SK-N-SH (cell line): ENCODE measurements at regions not wholly inside any gene's neighbourhood (a gene's known extent, or its start where the extent isn't known, plus 50 kb on each side); places are given as distances from the start of the nearest gene placed in this dataset.

Source experiments
- CTCF ChIA-PET: fragments of 300-600, 350-600 bp; formaldehyde crosslinking; extraction: SDS; loops from one replicate; lab custom pipeline; 2021; lab: Yijun Ruan, JAX
- POLR2A ChIA-PET: fragments of 350-600 bp; sonication (Branson Sonifier 250); formaldehyde crosslinking; extraction: SDS; loops from one replicate; lab custom pipeline; 2020; ENCODE audit warnings: antibody characterized with exemption, inconsistent platforms; lab: Yijun Ruan, JAX
- DNase-seq: peaks from one replicate; pipeline ENCODE4 v3.0.0; 2012
- H2AFZ ChIP-seq: fragments of 200-600 bp; sonication (generic); 2 replicates; pipeline ENCODE4 v1.8.1; 2016; ENCODE audit warnings: antibody characterized with exemption, mild to moderate bottlenecking, low read depth
- H3F3A ChIP-seq: fragments of 200-600 bp; sonication (generic); replicated peaks from 2 replicates; pipeline ENCODE3; 2016; ENCODE audit warnings: antibody characterized with exemption, mild to moderate bottlenecking; ENCODE audit not compliant: insufficient read depth
- H3K27ac ChIP-seq, 2 experiments: fragments of 200-500 bp in 1 of 2; fragments of 200-600 bp in 1 of 2; sonication (Bioruptor generic) in 1 of 2; sonication (generic), shearing (Covaris generic) in 1 of 2; 2 replicates each; pipeline versions ENCODE4 v1.5.1 to v1.6.1; 2014 to 2016; ENCODE audit warnings: low read depth in 2 of 2, inconsistent platforms in 1 of 2, low read length in 1 of 2, mild to moderate bottlenecking in 1 of 2, mixed read lengths in 1 of 2
- H3K27me3 ChIP-seq: fragments of 200-600 bp; sonication (generic), shearing (Covaris generic); 2 replicates; pipeline ENCODE4 v1.6.1; 2016; ENCODE audit warnings: mixed run types; ENCODE audit not compliant: insufficient read depth
- H3K36me3 ChIP-seq, 2 experiments: fragments of 200-500 bp in 1 of 2; fragments of 200-600 bp in 1 of 2; sonication (Bioruptor generic) in 1 of 2; sonication (generic) in 1 of 2; replicated peaks in 1 of 2; 2 replicates each; pipeline versions ENCODE3 to v1.5.1; 2014 to 2016; ENCODE audit warnings: low read length in 1 of 2, mild to moderate bottlenecking in 1 of 2; ENCODE audit not compliant: insufficient read depth in 2 of 2, control insufficient read depth in 1 of 2
- H3K4me1 ChIP-seq, 2 experiments: fragments of 200-500 bp in 1 of 2; fragments of 200-600 bp in 1 of 2; sonication (Bioruptor generic) in 1 of 2; sonication (generic), shearing (Covaris generic) in 1 of 2; 2 replicates each; pipeline versions ENCODE4 v1.5.1 to v1.6.1; 2014 to 2016; ENCODE audit warnings: low read depth in 1 of 2, low read length in 1 of 2, mixed run types in 1 of 2; ENCODE audit not compliant: insufficient read depth in 2 of 2, control insufficient read depth in 1 of 2
- H3K4me2 ChIP-seq: fragments of 200-600 bp; sonication (generic), shearing (Covaris generic); 2 replicates; pipeline ENCODE4 v1.6.1; 2017; ENCODE audit warnings: mixed run types
- H3K4me3 ChIP-seq, 2 experiments: fragments of 200-500 bp in 1 of 2; fragments of 200-600 bp in 1 of 2; sonication (Bioruptor generic) in 1 of 2; sonication (generic), shearing (Covaris generic) in 1 of 2; 2 replicates each; pipeline versions ENCODE4 v1.5.1 to v1.8.1; 2014 to 2016; ENCODE audit warnings: low read depth in 2 of 2, inconsistent platforms in 1 of 2, low read length in 1 of 2, mild to moderate bottlenecking in 1 of 2, mixed read lengths in 1 of 2, moderate library complexity in 1 of 2
- H3K79me2 ChIP-seq: fragments of 200-600 bp; sonication (generic); 2 replicates; pipeline ENCODE4 v1.8.1; 2017; ENCODE audit warnings: mild to moderate bottlenecking; ENCODE audit not compliant: insufficient read depth
- H3K9ac ChIP-seq: fragments of 200-600 bp; sonication (generic); 2 replicates; pipeline ENCODE4 v1.6.1; 2017; ENCODE audit warnings: mixed run types
- H3K9me2 ChIP-seq: fragments of 200-600 bp; sonication (generic); 2 replicates; pipeline ENCODE4 v1.6.1; 2017; ENCODE audit warnings: mixed run types
- H3K9me3 ChIP-seq: fragments of 200-600 bp; sonication (generic); 2 replicates; pipeline ENCODE4 v1.6.1; 2017; ENCODE audit warnings: mixed run types, mild to moderate bottlenecking, moderate library complexity
- H4K20me1 ChIP-seq: fragments of 200-600 bp; sonication (generic); 2 replicates; pipeline ENCODE4 v1.6.1; 2017; ENCODE audit warnings: mild to moderate bottlenecking, mixed run types; ENCODE audit not compliant: insufficient read depth
- ELF1 ChIP-seq: IDR thresholded peaks from 2 replicates; pipeline ENCODE4 v1.4.0; 2012
- EP300 ChIP-seq, 2 experiments: IDR thresholded peaks; 2 replicates each; pipeline versions ENCODE4 v1.4.0 to v1.6.1; 2012; ENCODE audit warnings: borderline replicate concordance in 1 of 2, low read depth in 1 of 2, low read length in 1 of 2
- EZH2phosphoT487 ChIP-seq: fragments of 200-600 bp; sonication (generic); IDR thresholded peaks from 2 replicates; pipeline ENCODE4 v1.6.1; 2017; ENCODE audit warnings: low read depth, mixed run types, mild to moderate bottlenecking, antibody characterized with exemption, moderate library complexity, borderline replicate concordance
- FOSL2 ChIP-seq: IDR thresholded peaks from 2 replicates; pipeline ENCODE4 v1.4.0; 2012; ENCODE audit warnings: low read depth, mild to moderate bottlenecking, moderate library complexity, borderline replicate concordance
- GABPA ChIP-seq: IDR thresholded peaks from 2 replicates; pipeline ENCODE4 v1.4.0; 2012; ENCODE audit warnings: low read depth, mild to moderate bottlenecking
- GATA2 ChIP-seq: sonication (generic); formaldehyde crosslinking; IDR thresholded peaks from 2 replicates; pipeline ENCODE4 v1.5.0; 2020; ENCODE audit warnings: mild to moderate bottlenecking, missing genetic modification reagents
- JUND ChIP-seq: IDR thresholded peaks from 2 replicates; pipeline ENCODE4 v1.4.0; 2012
- MEF2A ChIP-seq: IDR thresholded peaks from 2 replicates; pipeline ENCODE4 v1.4.0; 2012; ENCODE audit warnings: low read depth, borderline replicate concordance
- NFIC ChIP-seq: IDR thresholded peaks from 2 replicates; pipeline ENCODE4 v1.4.0; 2012; ENCODE audit warnings: borderline replicate concordance
- NRF1 ChIP-seq: IDR thresholded peaks from 2 replicates; pipeline ENCODE4 v1.6.1; 2012; ENCODE audit warnings: low read depth, mild to moderate bottlenecking, low read length
- POLR2AphosphoS5 ChIP-seq: IDR thresholded peaks from 2 replicates; pipeline ENCODE4 v1.6.1; 2012; ENCODE audit warnings: low read depth, low read length
- RCOR1 ChIP-seq: fragments of 150-350 bp; IDR thresholded peaks from 2 replicates; pipeline ENCODE4 v1.6.1; 2017; ENCODE audit warnings: antibody characterized with exemption, low read length
- SIN3A ChIP-seq: IDR thresholded peaks from 2 replicates; pipeline ENCODE4 v1.6.1; 2012; ENCODE audit warnings: low read depth, mild to moderate bottlenecking, low read length, moderate library complexity, borderline replicate concordance
- SMC3 ChIP-seq: IDR thresholded peaks from 2 replicates; pipeline ENCODE4 v1.6.1; 2012; ENCODE audit warnings: low read depth, low read length, improper control_type of control experiment
- TCF12 ChIP-seq: IDR thresholded peaks from 2 replicates; pipeline ENCODE4 v1.4.0; 2012
- WGBS: methylation state at CpG from one replicate; pipeline ENCODE4 v1.1.6; 2017; ENCODE audit warnings: low lambda C conversion rate; 5-methylcytosine and 5-hydroxymethylcytosine counted together
- TF ChIP-seq, protein P1 (sequence below): IDR thresholded peaks from 2 replicates; pipeline ENCODE4 v1.4.0; 2012; ENCODE audit warnings: low read depth, borderline replicate concordance
- TF ChIP-seq, protein P2 (sequence below): fragments of 150-350 bp; IDR thresholded peaks from 2 replicates; pipeline ENCODE4 v1.6.1; 2017; ENCODE audit warnings: antibody characterized with exemption, low read length, low read depth, borderline replicate concordance
- TF ChIP-seq, protein P3 (sequence below): fragments of 200-600 bp; sonication (generic); IDR thresholded peaks from 2 replicates; pipeline ENCODE4 v1.6.1; 2017; ENCODE audit warnings: antibody characterized with exemption, mild to moderate bottlenecking, moderate library complexity
- TF ChIP-seq, protein P4 (sequence below): IDR thresholded peaks from 2 replicates; pipeline ENCODE4 v1.6.1; 2012; ENCODE audit warnings: mild to moderate bottlenecking, low read depth, low read length, moderate library complexity

DNA sequence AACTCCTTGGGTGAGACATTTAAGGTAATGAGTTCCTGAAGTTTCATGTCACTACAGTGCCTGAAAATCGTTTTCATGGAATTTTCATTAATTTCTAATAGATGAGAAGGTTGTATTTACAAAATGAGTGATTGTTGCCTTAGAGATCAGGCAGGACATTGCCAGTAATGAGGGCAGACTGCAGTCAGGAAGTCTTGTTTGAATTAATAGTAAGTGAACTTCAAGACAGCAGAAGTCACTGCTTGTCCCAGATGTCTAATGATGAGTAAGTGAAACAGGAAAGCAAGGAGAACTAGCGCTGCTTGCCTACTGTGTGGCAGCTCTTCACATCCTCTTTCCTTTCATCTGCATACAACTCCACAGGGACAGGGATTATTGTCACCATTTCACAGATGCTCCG, 237.4 kb downstream of the BAMBI start:
- Histone ChIP-seq H3K9ac (no peak overlapping the region; the same call in 1 of the 2 replicates), H3K27me3 (no peaks in the 10 kb centered on the region), H3K4me2 (no peak overlapping the region), H3K79me2 (no peaks in the 10 kb centered on the region), H3F3A (peaks cover 9% of the 10 kb centered on the region), H3K9me3 (no peaks in the 10 kb centered on the region), H2AFZ (no peak overlapping the region), H4K20me1 (no peaks in the 10 kb centered on the region), H3K36me3 (no peaks in the 10 kb centered on the region), H3K9me2 (no peaks in the 10 kb centered on the region), H3K4me3 (no peak overlapping the region), H3K4me1 (no peaks in the 10 kb centered on the region), H3K27ac (no peak overlapping the region)
- TF ChIP-seq MEF2A (no peak), RCOR1 (no peak), GATA2 (CRISPR knock-in tag) (no peak), NRF1 (no peak), JUND (no peak), FOSL2 (no peak)
- TF ChIP-seq, protein P1, sequence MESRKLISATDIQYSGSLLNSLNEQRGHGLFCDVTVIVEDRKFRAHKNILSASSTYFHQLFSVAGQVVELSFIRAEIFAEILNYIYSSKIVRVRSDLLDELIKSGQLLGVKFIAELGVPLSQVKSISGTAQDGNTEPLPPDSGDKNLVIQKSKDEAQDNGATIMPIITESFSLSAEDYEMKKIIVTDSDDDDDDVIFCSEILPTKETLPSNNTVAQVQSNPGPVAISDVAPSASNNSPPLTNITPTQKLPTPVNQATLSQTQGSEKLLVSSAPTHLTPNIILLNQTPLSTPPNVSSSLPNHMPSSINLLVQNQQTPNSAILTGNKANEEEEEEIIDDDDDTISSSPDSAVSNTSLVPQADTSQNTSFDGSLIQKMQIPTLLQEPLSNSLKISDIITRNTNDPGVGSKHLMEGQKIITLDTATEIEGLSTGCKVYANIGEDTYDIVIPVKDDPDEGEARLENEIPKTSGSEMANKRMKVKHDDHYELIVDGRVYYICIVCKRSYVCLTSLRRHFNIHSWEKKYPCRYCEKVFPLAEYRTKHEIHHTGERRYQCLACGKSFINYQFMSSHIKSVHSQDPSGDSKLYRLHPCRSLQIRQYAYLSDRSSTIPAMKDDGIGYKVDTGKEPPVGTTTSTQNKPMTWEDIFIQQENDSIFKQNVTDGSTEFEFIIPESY: no peak
- 38% methylated on average over 3 of the region's 3 CpGs for WGBS
- ChIA-PET POLR2A (no interaction called here), CTCF (no interaction called here)
- no peak for DNase-seq

DNA sequence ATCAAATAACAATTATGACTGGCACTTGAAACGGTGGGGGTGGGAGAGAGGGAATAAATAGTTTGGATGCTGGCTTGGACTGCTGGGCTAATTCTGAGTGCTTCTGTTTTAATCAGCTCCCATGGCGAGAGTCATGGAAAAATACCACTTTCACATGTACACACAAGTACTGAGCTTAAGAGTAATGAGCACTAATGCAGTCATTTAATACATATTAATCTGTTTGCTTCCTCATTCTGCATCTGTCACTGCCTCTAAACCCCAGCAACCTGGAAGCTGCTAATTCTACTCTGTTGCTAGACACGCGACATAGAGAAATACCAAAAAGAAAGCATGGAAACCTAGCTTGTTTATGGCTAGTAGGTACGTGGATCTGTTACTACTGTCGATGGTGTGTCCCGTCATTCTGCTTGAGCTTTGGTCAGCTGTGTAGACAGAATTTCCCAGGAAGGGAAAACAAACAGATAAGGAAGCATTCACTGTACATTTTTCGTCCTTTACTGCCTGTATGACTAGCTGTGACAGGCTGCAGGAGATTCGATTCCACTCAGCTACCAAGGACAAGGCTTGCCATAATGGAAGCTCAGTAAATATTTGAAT, 238.8 kb downstream of the BAMBI start:
- WGBS: 72% methylated on average over 9 of the region's 9 CpGs
- Histone ChIP-seq H3F3A (peaks cover 5% of the 10 kb centered on the region), H3K9ac (no peak overlapping the region), H3K9me2 (no peaks in the 10 kb centered on the region), H3K27me3 (no peaks in the 10 kb centered on the region), H3K27ac (no peak overlapping the region), H2AFZ (no peak overlapping the region), H3K4me3 (no peak overlapping the region), H3K36me3 (no peaks in the 10 kb centered on the region), H3K9me3 (no peaks in the 10 kb centered on the region), H3K79me2 (no peaks in the 10 kb centered on the region), H4K20me1 (no peaks in the 10 kb centered on the region), H3K4me1 (no peaks in the 10 kb centered on the region), H3K4me2 (no peak overlapping the region)
- CTCF ChIA-PET: interaction anchor here (0.6 to 1.5 kb wide), 4 partner anchors 9 to 164 kb away, joined by 3 to 4 read pairs (median 3); no protein-coding TSS in a partner anchor
- TF ChIP-seq GATA2 (CRISPR knock-in tag) (no peak), SMC3 (no peak), NFIC (no peak), EP300 (IDR thresholded peaks at IDR 0.05; ENCODE audit: borderline replicate concordance in 1 of 2, low read depth in 1 of 2, low read length in 1 of 2) (no peak), ELF1 (no peak), SIN3A (no peak), TCF12 (no peak), NRF1 (no peak), POLR2AphosphoS5 (no peak), EZH2phosphoT487 (no peak), GABPA (no peak)
- TF ChIP-seq, protein P2, sequence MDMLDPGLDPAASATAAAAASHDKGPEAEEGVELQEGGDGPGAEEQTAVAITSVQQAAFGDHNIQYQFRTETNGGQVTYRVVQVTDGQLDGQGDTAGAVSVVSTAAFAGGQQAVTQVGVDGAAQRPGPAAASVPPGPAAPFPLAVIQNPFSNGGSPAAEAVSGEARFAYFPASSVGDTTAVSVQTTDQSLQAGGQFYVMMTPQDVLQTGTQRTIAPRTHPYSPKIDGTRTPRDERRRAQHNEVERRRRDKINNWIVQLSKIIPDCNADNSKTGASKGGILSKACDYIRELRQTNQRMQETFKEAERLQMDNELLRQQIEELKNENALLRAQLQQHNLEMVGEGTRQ: no peak
- TF ChIP-seq, protein P3, sequence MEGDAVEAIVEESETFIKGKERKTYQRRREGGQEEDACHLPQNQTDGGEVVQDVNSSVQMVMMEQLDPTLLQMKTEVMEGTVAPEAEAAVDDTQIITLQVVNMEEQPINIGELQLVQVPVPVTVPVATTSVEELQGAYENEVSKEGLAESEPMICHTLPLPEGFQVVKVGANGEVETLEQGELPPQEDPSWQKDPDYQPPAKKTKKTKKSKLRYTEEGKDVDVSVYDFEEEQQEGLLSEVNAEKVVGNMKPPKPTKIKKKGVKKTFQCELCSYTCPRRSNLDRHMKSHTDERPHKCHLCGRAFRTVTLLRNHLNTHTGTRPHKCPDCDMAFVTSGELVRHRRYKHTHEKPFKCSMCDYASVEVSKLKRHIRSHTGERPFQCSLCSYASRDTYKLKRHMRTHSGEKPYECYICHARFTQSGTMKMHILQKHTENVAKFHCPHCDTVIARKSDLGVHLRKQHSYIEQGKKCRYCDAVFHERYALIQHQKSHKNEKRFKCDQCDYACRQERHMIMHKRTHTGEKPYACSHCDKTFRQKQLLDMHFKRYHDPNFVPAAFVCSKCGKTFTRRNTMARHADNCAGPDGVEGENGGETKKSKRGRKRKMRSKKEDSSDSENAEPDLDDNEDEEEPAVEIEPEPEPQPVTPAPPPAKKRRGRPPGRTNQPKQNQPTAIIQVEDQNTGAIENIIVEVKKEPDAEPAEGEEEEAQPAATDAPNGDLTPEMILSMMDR: no peak
- TF ChIP-seq, protein P4, sequence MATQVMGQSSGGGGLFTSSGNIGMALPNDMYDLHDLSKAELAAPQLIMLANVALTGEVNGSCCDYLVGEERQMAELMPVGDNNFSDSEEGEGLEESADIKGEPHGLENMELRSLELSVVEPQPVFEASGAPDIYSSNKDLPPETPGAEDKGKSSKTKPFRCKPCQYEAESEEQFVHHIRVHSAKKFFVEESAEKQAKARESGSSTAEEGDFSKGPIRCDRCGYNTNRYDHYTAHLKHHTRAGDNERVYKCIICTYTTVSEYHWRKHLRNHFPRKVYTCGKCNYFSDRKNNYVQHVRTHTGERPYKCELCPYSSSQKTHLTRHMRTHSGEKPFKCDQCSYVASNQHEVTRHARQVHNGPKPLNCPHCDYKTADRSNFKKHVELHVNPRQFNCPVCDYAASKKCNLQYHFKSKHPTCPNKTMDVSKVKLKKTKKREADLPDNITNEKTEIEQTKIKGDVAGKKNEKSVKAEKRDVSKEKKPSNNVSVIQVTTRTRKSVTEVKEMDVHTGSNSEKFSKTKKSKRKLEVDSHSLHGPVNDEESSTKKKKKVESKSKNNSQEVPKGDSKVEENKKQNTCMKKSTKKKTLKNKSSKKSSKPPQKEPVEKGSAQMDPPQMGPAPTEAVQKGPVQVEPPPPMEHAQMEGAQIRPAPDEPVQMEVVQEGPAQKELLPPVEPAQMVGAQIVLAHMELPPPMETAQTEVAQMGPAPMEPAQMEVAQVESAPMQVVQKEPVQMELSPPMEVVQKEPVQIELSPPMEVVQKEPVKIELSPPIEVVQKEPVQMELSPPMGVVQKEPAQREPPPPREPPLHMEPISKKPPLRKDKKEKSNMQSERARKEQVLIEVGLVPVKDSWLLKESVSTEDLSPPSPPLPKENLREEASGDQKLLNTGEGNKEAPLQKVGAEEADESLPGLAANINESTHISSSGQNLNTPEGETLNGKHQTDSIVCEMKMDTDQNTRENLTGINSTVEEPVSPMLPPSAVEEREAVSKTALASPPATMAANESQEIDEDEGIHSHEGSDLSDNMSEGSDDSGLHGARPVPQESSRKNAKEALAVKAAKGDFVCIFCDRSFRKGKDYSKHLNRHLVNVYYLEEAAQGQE: no peak
- POLR2A ChIA-PET: no interaction called here
- no peak for DNase-seq
